KMS-11 (cell line): ENCODE measurements at regions not wholly inside any gene's neighbourhood (a gene's known extent, or its start where the extent isn't known, plus 50 kb on each side); places are given as distances from the start of the nearest gene placed in this dataset.
A peak's percentile ranks its signal among the peaks of the same experiment; 100 is the strongest.
"Not testable (repeated sequence)": the region's sequence is repeated elsewhere in the genome, so short reads cannot be mapped to it uniquely, and the experiment has no call there.

Experiments
- H2AFZ ChIP-seq: fragments of 200-600 bp; sonication (generic); 2 replicates; pipeline ENCODE4 v1.6.1; 2016; ENCODE audit warnings: antibody characterized with exemption, mixed run types, low read depth
- H3K27ac ChIP-seq: fragments of 200-600 bp; sonication (generic); 2 replicates; pipeline ENCODE4 v1.6.1; 2016; ENCODE audit warnings: mild to moderate bottlenecking, mixed run types
- H3K27me3 ChIP-seq: fragments of 200-600 bp; sonication (generic); 2 replicates; pipeline ENCODE4 v1.6.1; 2017; ENCODE audit warnings: mild to moderate bottlenecking, low read depth, mixed run types, moderate library complexity; ENCODE audit not compliant: insufficient read depth
- H3K36me3 ChIP-seq: fragments of 200-600 bp; sonication (generic); 2 replicates; pipeline ENCODE4 v1.6.1; 2017; ENCODE audit warnings: mild to moderate bottlenecking, mixed run types; ENCODE audit not compliant: insufficient read depth
- H3K4me1 ChIP-seq: fragments of 200-600 bp; sonication (generic); 2 replicates; pipeline ENCODE4 v1.6.1; 2016; ENCODE audit warnings: mild to moderate bottlenecking, low read depth, mixed run types; ENCODE audit not compliant: poor library complexity, severe bottlenecking
- H3K4me2 ChIP-seq: fragments of 200-600 bp; sonication (generic); 2 replicates; pipeline ENCODE4 v1.7.0; 2016; ENCODE audit warnings: mild to moderate bottlenecking, mixed run types
- H3K4me3 ChIP-seq: fragments of 200-600 bp; sonication (generic); IDR thresholded peaks from 2 replicates; pipeline ENCODE4 v1.6.1; 2017; ENCODE audit warnings: low read depth, low read length, mixed read lengths; ENCODE audit not compliant: insufficient read depth
- H3K79me2 ChIP-seq: fragments of 200-600 bp; sonication (generic); 2 replicates; pipeline ENCODE4 v1.6.1; 2016; ENCODE audit warnings: low read depth, mixed run types; ENCODE audit not compliant: insufficient read depth
- H3K9ac ChIP-seq: fragments of 200-600 bp; sonication (generic); 2 replicates; pipeline ENCODE4 v1.6.1; 2016; ENCODE audit warnings: mild to moderate bottlenecking, mixed run types
- H4K20me1 ChIP-seq: fragments of 200-600 bp; sonication (generic); 2 replicates; pipeline ENCODE4 v1.6.1; 2016; ENCODE audit warnings: mild to moderate bottlenecking, mixed run types; ENCODE audit not compliant: insufficient read depth
- TF ChIP-seq, protein P1 (sequence below): fragments of 200-600 bp; sonication (generic); conservative IDR thresholded peaks from 2 replicates; pipeline ENCODE4 v1.6.1; 2017; ENCODE audit warnings: low read depth, mild to moderate bottlenecking, antibody characterized with exemption, low read length, moderate library complexity, mixed read lengths

GRCh38 chr1:147103416-147104155 lies 68.7 kb downstream of the PRKAB2 start:
- H3K27me3 ChIP-seq, H3K36me3 ChIP-seq, H3K4me1 ChIP-seq, H3K4me2 ChIP-seq, H2AFZ ChIP-seq, H3K9ac ChIP-seq, H3K79me2 ChIP-seq, H4K20me1 ChIP-seq, H3K4me3 ChIP-seq, H3K27ac ChIP-seq: not testable (repeated sequence)

- TF ChIP-seq, protein P1, sequence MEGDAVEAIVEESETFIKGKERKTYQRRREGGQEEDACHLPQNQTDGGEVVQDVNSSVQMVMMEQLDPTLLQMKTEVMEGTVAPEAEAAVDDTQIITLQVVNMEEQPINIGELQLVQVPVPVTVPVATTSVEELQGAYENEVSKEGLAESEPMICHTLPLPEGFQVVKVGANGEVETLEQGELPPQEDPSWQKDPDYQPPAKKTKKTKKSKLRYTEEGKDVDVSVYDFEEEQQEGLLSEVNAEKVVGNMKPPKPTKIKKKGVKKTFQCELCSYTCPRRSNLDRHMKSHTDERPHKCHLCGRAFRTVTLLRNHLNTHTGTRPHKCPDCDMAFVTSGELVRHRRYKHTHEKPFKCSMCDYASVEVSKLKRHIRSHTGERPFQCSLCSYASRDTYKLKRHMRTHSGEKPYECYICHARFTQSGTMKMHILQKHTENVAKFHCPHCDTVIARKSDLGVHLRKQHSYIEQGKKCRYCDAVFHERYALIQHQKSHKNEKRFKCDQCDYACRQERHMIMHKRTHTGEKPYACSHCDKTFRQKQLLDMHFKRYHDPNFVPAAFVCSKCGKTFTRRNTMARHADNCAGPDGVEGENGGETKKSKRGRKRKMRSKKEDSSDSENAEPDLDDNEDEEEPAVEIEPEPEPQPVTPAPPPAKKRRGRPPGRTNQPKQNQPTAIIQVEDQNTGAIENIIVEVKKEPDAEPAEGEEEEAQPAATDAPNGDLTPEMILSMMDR: no peak
- Histone ChIP-seq H3K27me3 (no peaks in the 10 kb centered on the region), H3K9ac (no peak overlapping the region), H4K20me1 (no peaks in the 10 kb centered on the region), H3K4me3 (no peak overlapping the region), H3K36me3 (no peaks in the 10 kb centered on the region), H3K79me2 (no peaks in the 10 kb centered on the region), H2AFZ (no peak overlapping the region), H3K4me2 (no peak overlapping the region), H3K27ac (no peak overlapping the region), H3K4me1 (no peaks in the 10 kb centered on the region)
These were observed 73.1 kb downstream of the PRKAB2 start for GRCh38 chr1:147099192-147099591.

- not testable (repeated sequence) for H3K79me2 ChIP-seq, H4K20me1 ChIP-seq, H3K27ac ChIP-seq, H3K27me3 ChIP-seq, H3K4me3 ChIP-seq, H3K9ac ChIP-seq, H2AFZ ChIP-seq, H3K4me1 ChIP-seq, H3K36me3 ChIP-seq, H3K4me2 ChIP-seq
- TF ChIP-seq, protein P1: peak; percentile 77
These were observed 73.8 kb downstream of the PRKAB2 start for GRCh38 chr1:147098338-147098973.

DNA sequence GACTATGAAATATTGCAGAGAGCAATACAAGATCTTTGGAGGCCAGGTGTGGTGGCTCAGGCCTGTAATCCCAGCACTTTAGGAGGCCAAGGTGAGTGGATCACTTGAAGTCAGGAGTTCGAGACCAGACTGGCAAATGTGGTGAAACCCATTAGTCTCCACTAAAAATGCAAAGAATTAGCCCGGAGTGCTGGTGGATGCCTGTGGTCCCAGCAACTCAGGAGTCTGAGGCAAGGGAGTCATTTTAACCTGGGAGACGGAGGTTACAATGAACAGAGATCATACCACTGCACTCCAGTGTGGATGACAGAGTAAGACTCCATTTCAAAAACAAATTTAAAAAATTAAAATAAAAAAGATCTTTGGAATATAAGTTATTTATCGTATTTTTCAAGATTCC lies 76.6 kb downstream of the PRKAB2 start:
- TF ChIP-seq, protein P1: no peak

GRCh38 chr1:147091801-147092200 lies 80.5 kb downstream of the PRKAB2 start:
- H4K20me1 ChIP-seq: no peaks in the 10 kb centered on the region

More for the DNA sequence above, 76.6 kb downstream of the PRKAB2 start:
- Histone ChIP-seq H3K4me3 (no peak overlapping the region), H3K79me2 (no peaks in the 10 kb centered on the region), H3K9ac (no peak overlapping the region), H3K27me3 (no peaks in the 10 kb centered on the region), H3K27ac (no peak overlapping the region), H4K20me1 (no peaks in the 10 kb centered on the region), H3K4me2 (no peak overlapping the region), H3K36me3 (no peaks in the 10 kb centered on the region), H2AFZ (no peak overlapping the region), H3K4me1 (no peaks in the 10 kb centered on the region)

More at GRCh38 chr1:147091801-147092200, 80.5 kb downstream of the PRKAB2 start:
- Histone ChIP-seq H3K79me2 (no peaks in the 10 kb centered on the region), H3K4me3 (no peak overlapping the region), H3K27ac (no peak overlapping the region), H3K9ac (no peak overlapping the region), H3K27me3 (no peaks in the 10 kb centered on the region), H3K36me3 (no peaks in the 10 kb centered on the region), H3K4me2 (no peak overlapping the region), H2AFZ (no peak overlapping the region), H3K4me1 (no peaks in the 10 kb centered on the region)
- TF ChIP-seq, protein P1: no peak
